ENCODE measurements at regions not wholly inside any gene's neighbourhood (a gene's known extent, or its start where the extent isn't known, plus 50 kb on each side); places are given as distances from the start of the nearest gene placed in this dataset.

DNA sequence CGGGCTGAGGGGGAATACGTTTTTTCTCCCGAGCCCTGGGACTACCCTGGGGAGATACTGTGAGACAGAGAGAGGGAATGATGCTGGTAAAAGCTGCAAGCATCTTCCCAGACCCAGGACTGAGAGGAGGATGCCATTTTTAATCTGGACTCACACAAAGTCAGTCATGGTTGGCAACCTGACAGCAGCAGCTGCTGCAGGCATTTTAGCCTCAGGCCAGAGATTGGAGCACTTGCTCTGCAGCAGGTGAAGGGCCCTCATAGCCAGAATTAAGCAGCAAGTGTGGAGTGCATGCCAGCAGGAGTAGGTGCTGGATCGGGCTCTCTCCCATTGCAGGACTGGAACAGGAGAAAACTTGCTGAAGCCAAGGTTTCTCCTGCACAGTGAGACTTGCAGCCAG, 361.1 kb upstream of the CLEC14A start:
- Mint-ChIP-seq H3K9me3 (peaks cover 0 to 9% (median 5%) of the 10 kb centered on the region in 7 donors), H3K27me3 (ENCODE audit: low read depth in 3 of 3) (peaks cover 0 to 1% (median 0%) of the 10 kb centered on the region in 3 donors), H3K36me3 (no peaks in the 10 kb centered on the region), H3K4me1 (no peaks in the 10 kb centered on the region), H3K4me3 (no peak overlapping the region), H3K27ac (no peak overlapping the region)
- Histone ChIP-seq H3K27ac (ENCODE audit: low read depth in 1 of 2, low read length in 2 of 2) (no peak overlapping the region), H3K4me2 (replicated peaks; ENCODE audit: extremely low read depth, low read length, poor library complexity, severe bottlenecking) (no peak overlapping the region), H3K4me1 (ENCODE audit: control insufficient read depth in 1 of 2, insufficient read depth in 2 of 2, low read length in 2 of 2) (no peaks in the 10 kb centered on the region), H3K4me3 (replicated peaks in 1 of 3; ENCODE audit: low read depth in 2 of 3, low read length in 3 of 3) (no peak overlapping the region), H3K9ac (ENCODE audit: insufficient read depth, low read length, poor library complexity, severe bottlenecking) (no peak overlapping the region), H2AFZ (ENCODE audit: insufficient read depth, low read depth, low read length, poor library complexity, severe bottlenecking) (no peak overlapping the region), H3K27me3 (ENCODE audit: control insufficient read depth in 2 of 2, insufficient read depth in 2 of 2, low read length in 2 of 2) (no peaks in the 10 kb centered on the region), H3K9me3 (replicated peaks in 1 of 2; ENCODE audit: control insufficient read depth in 1 of 2, insufficient read depth in 1 of 2, low read length in 2 of 2) (peaks cover 0 to 2% of the 10 kb centered on the region in 2 donors), H3K36me3 (replicated peaks in 1 of 2; ENCODE audit: control insufficient read depth in 1 of 2, insufficient read depth in 2 of 2, low read length in 2 of 2) (no peaks in the 10 kb centered on the region), H4K20me1 (ENCODE audit: insufficient read depth, low read length) (no peaks in the 10 kb centered on the region), H3K79me2 (ENCODE audit: insufficient read depth, low read length) (no peaks in the 10 kb centered on the region)
- intact Hi-C loops (cut with micrococcal nuclease), result no loop called here
- TF ChIP-seq CTCF (IDR thresholded peaks at IDR 0.05), result no peak
- WGBS (ENCODE audit: insufficient coverage), result 92% methylated on average over 1 of the region's 4 CpGs
- no peak for DNase-seq

DNA sequence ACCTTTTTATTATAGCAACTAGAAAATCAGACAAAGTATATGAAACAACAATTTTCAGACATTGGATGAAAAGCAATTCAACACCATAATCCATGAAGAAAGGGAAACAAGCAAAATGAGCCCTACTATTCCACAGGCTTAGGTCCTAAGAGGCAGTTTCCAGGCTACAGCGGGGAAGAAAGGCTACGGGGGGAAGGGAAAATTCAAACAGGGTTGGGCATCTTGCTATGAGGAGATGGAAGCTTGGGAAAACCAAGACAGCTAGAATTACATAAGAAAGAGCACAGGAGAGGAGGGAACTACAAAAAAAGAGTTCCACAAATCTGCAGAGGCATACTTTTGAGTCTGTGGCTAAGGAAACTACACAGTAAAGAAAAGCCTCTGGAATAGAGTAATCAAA, 356.0 kb upstream of the CLEC14A start:
- H2AFZ ChIP-seq (ENCODE audit: insufficient read depth, low read depth, low read length, poor library complexity, severe bottlenecking), result no peak overlapping the region
- peaks cover 0 to 7% (median 4%) of the 10 kb centered on the region in 7 donors for H3K9me3 Mint-ChIP-seq
- H3K27ac ChIP-seq (ENCODE audit: low read depth in 1 of 2, low read length in 2 of 2), result no peak overlapping the region
- no peaks in the 10 kb centered on the region for H3K79me2 ChIP-seq (ENCODE audit: insufficient read depth, low read length)
- no peak for DNase-seq
- peaks cover 0 to under 1% (median 0%) of the 10 kb centered on the region in 3 donors for H3K27me3 Mint-ChIP-seq (ENCODE audit: low read depth in 3 of 3)
- no peaks in the 10 kb centered on the region for H3K9me3 ChIP-seq (replicated peaks in 1 of 2; ENCODE audit: control insufficient read depth in 1 of 2, insufficient read depth in 1 of 2, low read length in 2 of 2)
- no peak overlapping the region for H3K27ac Mint-ChIP-seq
- H3K4me2 ChIP-seq (replicated peaks; ENCODE audit: extremely low read depth, low read length, poor library complexity, severe bottlenecking), result no peak overlapping the region
- H3K9ac ChIP-seq (ENCODE audit: insufficient read depth, low read length, poor library complexity, severe bottlenecking), result no peak overlapping the region
- H4K20me1 ChIP-seq (ENCODE audit: insufficient read depth, low read length), result no peaks in the 10 kb centered on the region
- H3K4me1 Mint-ChIP-seq, result no peaks in the 10 kb centered on the region
- WGBS (ENCODE audit: insufficient coverage), result no CpG with 5 or more reads among the region's 2 CpGs
- TF ChIP-seq CTCF (IDR thresholded peaks at IDR 0.05), result no peak
- H3K36me3 ChIP-seq (replicated peaks in 1 of 2; ENCODE audit: control insufficient read depth in 1 of 2, insufficient read depth in 2 of 2, low read length in 2 of 2), result no peaks in the 10 kb centered on the region
- H3K4me3 Mint-ChIP-seq, result no peak overlapping the region
- no peak overlapping the region for H3K4me3 ChIP-seq (replicated peaks in 1 of 3; ENCODE audit: low read depth in 2 of 3, low read length in 3 of 3)
- no peaks in the 10 kb centered on the region for H3K4me1 ChIP-seq (ENCODE audit: control insufficient read depth in 1 of 2, insufficient read depth in 2 of 2, low read length in 2 of 2)
- no peaks in the 10 kb centered on the region for H3K27me3 ChIP-seq (ENCODE audit: control insufficient read depth in 2 of 2, insufficient read depth in 2 of 2, low read length in 2 of 2)
- intact Hi-C loops (cut with micrococcal nuclease), result no loop called here
- no peaks in the 10 kb centered on the region for H3K36me3 Mint-ChIP-seq
